HG03439 (cell line): ENCODE measurements at regions not wholly inside any gene's neighbourhood (a gene's known extent, or its start where the extent isn't known, plus 50 kb on each side); places are given as distances from the start of the nearest gene placed in this dataset.
"Not testable (repeated sequence)": the region's sequence is repeated elsewhere in the genome, so short reads cannot be mapped to it uniquely, and the experiment has no call there.

ENCODE experiments used
- ATAC-seq: cut with Tn5 transposase; IDR thresholded peaks from one replicate; pipeline ENCODE4 v1.9.1; 2021; ENCODE audit warnings: mild to moderate bottlenecking, moderate library complexity; ENCODE audit not compliant: unreplicated experiment

DNA sequence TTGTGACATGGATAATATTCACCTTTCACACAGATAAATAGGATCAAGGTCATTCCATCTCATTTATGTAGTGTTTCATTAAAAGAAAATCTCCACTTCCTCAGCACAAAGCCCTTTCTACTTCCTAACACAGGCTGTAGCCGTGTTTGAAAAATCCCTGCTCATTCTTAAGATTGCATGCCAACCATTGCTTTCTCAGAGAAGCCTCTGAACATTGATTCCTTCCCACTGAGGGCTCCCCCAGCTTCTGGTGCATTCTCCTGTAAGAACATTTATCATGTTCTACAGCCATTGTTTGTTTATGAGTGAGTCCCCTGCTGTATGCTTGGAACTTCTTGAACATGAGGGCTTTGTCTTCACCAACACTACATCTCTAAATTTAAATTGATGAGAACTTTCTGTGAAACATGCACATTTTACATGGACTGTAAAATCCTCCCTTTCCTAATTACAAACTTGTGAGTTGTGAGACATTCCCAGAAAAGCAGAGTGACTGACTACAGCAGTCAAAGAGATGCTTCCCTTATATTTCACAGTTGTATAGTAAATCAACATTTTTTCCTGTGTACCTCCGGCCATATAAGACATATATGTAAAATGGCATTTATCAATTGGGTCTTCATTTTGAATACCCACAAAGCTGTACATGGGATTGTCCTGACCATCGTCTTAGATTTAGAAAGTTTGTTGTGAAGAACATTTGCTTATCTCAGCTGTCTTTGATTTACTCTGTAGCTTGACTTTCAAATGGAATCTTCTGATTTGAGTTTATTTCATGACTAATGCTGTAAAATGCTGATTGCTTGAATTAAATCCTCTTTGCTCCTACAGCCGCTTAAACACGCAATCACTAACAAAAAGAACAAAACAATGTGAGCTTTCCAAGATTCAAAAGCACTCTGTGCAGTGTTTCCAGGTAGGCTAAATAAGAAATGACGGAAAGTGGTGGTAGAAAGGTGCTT is 600.5 kb upstream of the SLIT2 start:
- no peak for ATAC-seq

DNA sequence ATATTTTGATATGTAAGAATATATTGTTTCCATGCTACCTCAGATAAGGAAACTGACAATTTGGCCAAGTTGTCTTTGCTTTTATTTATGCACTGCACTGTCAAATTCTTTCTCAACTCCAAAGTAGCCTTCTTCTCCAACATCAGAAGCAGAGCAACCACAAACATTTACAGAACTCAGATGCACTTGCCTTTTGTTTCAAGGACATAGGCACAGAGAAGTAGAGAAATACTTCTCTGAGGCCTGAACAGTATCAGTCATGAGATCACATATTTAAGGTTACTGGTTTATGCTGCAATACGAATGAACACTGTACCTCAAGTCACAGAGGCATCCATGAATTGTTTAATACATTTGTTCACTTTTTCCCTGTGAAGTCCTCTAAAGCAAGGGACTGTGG is 606.1 kb upstream of the SLIT2 start:
- ATAC-seq = no peak

DNA sequence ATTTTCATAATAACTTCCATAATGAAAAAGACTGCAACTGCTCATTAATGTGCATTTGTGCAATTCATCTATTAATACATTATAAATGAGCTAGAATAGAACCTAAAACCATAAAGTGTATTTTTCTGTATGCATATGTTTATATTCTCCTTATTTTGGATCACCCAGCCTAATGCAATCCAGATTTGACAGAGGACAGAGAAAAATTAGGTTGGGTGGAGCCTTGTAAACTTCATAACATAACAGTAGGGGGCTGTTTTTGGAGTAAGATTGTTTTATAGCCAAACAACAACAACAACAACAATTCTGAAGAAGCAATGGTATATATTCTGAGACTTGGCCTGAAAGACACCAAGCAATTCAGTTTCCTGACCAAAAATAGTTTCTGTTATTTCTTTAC is 615.3 kb upstream of the SLIT2 start:
- ATAC-seq = no peak

GRCh38 chr4:19631814-19632213 is 619.9 kb upstream of the SLIT2 start:
- no peak for ATAC-seq

GRCh38 chr4:19623866-19624265 is 627.8 kb upstream of the SLIT2 start:
- no peak for ATAC-seq

DNA sequence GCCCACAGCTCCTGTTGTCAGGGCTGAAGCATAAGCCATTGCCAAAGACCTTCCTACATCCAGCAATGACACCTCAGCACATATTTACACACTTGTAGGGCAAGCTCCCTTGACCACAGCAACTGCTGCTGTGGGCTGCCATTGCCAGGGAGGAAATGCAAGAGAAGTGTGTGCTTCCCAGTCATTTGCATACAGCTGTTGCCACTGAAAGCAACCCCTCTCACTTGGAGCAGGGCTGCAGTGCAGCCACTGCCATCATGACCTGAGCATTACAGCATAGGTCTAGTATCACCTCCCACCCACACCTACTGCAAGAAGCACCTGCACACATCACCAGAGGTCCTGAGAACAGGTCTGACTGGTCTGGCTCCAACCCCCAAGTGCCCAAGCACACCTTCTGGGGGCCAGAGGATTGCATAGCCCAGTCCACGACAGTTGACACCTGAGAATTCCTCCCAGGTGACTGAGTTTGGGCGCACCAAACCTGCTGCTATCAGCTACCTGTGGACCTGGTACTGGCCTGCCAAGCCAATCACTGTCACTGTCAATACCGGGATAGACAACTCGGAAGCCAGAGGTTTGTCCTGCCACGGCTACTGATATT is 636.5 kb upstream of the SLIT2 start:
- ATAC-seq = no peak

- ATAC-seq = no peak
These were observed 637.5 kb upstream of the SLIT2 start for GRCh38 chr4:19614171-19614570.

DNA sequence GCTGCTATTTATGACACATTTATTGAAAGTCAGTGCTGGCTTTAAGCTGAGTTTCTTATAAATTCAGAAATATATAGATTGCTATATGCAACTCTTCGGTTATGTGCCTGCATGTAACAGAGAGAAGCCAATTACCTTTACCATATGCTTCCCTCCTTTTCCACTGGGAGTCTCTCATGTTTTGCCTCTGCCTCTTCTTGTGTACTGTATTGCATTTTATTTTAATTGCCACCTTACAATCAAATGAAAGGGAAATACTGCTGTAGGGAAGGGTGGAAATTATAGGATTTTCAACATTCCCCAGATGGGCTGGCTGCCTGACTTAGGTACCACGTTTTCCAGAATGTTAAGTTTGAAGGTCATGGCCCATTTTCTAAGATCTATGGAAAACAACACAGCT is 655.4 kb upstream of the SLIT2 start:
- no peak for ATAC-seq

GRCh38 chr4:19592391-19592790 is 659.3 kb upstream of the SLIT2 start:
- ATAC-seq = no peak

DNA sequence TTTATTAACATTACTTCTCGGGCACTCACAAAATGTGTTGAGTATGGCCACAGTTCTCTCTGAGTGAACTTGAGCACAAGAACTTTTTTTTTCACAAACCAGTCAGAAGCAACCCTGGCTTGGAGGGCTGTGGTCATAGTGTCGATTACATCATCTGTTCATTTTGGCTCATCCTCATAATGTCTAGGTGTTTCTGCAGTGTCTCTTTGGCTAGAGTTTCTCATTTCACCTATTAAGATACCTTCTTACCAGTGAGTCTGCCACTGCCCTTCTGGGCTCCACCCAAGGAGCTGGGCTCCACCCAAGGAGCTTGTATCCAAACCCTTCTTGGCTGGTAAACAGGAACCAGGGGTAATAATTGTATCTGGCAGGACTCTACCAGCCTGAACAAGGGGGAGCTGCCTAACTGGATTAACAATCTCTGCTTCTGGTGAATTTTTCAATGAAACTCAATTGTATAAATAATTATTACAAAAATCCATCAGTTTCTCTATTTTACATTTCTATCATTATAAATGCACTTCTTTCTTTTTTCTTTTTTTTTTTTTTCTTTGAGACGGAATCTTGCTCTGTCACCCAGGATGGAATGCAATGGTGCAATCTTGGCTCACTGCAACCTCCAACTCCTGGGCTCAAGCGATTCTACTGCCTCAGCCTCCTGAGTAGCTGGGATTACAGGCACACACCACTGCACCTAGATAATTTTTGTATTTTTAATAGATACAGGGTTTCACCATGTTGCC is 667.7 kb upstream of the SLIT2 start:
- no peak for ATAC-seq

GRCh38 chr4:19580095-19580494 is 671.6 kb upstream of the SLIT2 start:
- no peak for ATAC-seq

GRCh38 chr4:19579608-19580007 is 672.1 kb upstream of the SLIT2 start:
- ATAC-seq = no peak

DNA sequence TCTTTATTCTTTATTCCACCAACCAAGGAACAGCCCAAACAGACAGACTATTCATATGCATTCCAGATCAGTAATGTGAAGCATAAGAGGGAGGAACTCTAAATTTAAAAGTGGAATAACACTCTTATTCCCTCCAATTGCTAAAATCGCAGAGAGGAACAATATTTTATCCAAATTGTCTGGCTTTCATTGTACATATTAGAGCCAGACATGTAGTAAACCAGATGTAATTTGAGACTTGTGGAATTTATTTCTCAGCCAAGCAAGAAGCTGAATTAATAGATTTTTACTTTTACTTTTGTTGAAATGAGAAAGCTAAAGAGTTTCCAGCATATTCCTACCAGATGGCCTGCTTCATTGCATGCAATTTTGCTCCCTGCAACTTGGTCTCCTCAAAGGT is 674.6 kb upstream of the SLIT2 start:
- ATAC-seq = no peak

DNA sequence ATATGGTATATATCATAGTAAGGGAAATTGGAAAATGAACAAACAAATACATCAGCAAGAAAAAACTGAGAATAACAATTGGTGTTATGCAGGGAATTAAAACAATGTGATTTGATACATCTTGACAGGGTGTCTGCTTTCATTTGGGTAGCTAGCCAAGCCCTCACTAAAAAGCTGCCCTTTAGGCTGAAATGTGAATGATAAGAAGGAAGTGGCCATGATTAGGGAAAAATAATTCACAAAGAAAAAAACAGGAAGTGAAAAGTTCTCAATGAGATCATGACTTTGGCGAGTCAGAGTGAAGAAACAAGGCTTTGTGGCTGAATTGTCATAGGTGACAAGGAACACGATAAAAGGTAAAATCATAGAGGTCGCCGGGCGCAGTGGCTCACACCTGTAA is 675.8 kb upstream of the SLIT2 start:
- no peak for ATAC-seq

- ATAC-seq = no peak
These were observed 685.7 kb upstream of the SLIT2 start for GRCh38 chr4:19566041-19566440.

- no peak for ATAC-seq
These were observed 689.2 kb upstream of the SLIT2 start for GRCh38 chr4:19562456-19562855.

GRCh38 chr4:19557161-19557560 is 694.5 kb upstream of the SLIT2 start:
- ATAC-seq = no peak

- not testable (repeated sequence) for ATAC-seq
These were observed 695.4 kb upstream of the SLIT2 start for GRCh38 chr4:19556276-19556675.

DNA sequence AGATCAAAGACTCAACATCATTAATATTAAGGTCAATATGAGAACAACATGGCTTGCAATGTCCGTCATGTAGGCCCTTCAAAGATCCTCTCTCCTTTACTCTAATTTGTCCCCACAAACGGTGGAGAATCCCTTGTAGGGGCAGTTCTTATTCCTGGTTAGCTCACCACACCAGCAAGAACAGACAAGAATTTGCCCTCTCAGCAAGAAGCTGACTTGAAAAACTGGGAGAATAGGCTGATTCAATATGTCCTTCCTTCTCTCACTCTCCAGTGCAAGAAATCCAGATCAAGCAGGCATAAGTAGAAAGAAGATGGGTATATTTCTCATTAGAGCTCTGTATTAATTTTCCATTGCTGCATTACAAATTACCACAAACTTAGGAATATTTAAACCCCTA is 704.2 kb upstream of the SLIT2 start:
- no peak for ATAC-seq

DNA sequence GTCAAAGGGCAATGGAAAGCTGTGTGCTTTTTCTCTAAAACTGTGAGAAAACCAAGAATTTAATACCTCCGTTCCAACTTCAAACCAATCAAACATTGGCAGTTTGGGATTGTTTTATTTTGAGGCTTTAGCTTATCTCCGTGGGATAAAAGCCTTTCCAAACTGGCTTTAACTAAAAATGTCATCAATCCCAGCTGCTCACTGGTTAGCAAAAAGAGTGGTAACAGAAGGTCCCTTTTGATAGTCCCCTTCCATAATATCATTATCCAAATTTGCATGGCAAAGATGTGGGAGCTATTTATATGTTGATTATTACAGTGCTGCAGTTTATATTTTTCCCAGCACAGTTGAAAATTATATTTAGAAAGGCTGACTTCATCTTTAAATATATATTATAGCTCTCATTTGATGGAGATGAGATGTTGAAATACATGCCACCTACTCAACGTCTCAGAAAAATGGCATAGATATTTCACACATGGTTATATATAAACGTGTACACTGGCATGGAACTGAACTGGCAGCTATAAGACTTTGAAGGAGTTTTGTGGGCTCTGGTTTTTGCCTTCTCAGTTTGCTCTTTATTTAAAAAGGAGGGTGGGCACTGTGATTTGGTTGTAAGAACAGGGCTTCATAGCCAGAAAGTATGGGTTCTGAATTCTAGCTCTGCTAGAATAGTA is 707.1 kb upstream of the SLIT2 start:
- no peak for ATAC-seq

DNA sequence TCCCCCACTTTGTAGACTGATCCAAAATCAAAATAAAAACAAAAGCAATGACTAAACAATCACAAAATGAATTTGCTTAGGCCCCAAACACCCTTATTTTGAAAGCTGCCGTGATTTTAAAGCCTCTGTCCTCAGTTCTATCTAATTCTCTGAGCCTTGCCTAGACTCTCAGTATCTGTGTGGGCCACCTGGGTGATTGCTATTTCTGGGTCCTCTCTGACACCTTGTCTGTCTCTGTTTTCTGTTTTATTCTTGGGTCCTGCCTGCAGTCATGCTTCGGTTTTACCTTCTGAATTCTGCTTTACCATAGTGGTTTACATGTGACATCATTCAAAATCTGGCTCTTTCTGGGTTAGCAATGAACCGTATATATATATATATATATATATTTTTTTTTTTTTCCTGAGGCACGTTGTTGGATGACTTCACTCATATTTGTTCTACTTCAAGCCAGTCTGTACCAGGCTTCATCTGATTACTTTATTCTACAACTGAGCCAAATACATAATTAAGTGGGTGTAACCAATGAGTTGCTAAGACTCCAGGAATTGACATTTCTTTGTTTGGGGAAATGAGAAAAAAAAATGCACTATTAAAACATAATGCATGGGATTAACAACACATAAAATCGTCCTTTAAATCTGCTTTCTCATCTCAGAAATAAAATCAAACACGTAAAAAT is 710.7 kb upstream of the SLIT2 start:
- no peak for ATAC-seq
